OCI-LY7 (cell line): ENCODE measurements at regions not wholly inside any gene's neighbourhood (a gene's known extent, or its start where the extent isn't known, plus 50 kb on each side); places are given as distances from the start of the nearest gene placed in this dataset.

Experiments
- EZH2phosphoT487 ChIP-seq: fragments of 200-600 bp; sonication (generic); IDR thresholded peaks from 2 replicates; pipeline ENCODE4 v1.6.1; 2018; ENCODE audit warnings: low read depth, borderline replicate concordance, mild to moderate bottlenecking, mixed run types, antibody characterized with exemption, low read length, moderate library complexity, mixed read lengths
- TF ChIP-seq, protein P1 (sequence below): fragments of 200-600 bp; sonication (generic); conservative IDR thresholded peaks from 2 replicates; pipeline ENCODE4 v1.5.1; 2014; ENCODE audit warnings: mild to moderate bottlenecking, antibody characterized with exemption, low read length, moderate library complexity, mixed read lengths

DNA sequence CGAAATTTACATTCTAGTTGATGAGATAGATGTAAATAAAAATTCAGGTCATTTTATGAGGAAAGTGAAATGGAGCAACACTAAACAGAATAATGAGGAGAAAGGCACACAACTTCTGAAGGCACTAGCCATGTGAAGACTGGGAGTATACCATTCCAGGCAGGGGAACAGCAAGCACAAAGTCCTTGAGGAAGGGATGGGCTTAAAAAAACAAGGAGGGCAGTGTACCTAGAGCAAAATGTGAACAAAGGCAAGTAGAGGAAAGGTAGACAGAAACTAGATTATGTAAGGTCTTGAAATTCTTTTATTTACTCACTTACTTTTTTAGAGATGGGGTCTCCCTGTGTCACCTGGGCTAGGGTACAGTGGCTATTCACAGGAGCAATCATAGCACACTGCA lies 54.1 kb upstream of the LRIG2 start:
- TF ChIP-seq, protein P1, sequence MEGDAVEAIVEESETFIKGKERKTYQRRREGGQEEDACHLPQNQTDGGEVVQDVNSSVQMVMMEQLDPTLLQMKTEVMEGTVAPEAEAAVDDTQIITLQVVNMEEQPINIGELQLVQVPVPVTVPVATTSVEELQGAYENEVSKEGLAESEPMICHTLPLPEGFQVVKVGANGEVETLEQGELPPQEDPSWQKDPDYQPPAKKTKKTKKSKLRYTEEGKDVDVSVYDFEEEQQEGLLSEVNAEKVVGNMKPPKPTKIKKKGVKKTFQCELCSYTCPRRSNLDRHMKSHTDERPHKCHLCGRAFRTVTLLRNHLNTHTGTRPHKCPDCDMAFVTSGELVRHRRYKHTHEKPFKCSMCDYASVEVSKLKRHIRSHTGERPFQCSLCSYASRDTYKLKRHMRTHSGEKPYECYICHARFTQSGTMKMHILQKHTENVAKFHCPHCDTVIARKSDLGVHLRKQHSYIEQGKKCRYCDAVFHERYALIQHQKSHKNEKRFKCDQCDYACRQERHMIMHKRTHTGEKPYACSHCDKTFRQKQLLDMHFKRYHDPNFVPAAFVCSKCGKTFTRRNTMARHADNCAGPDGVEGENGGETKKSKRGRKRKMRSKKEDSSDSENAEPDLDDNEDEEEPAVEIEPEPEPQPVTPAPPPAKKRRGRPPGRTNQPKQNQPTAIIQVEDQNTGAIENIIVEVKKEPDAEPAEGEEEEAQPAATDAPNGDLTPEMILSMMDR: no peak
- TF ChIP-seq EZH2phosphoT487: no peak
